Caco-2 (cell line): ENCODE measurements at regions not wholly inside any gene's neighbourhood (a gene's known extent, or its start where the extent isn't known, plus 50 kb on each side); places are given as distances from the start of the nearest gene placed in this dataset.

ENCODE experiments used
- BruUV-seq: library from RNA; stranded (reverse); fragments of 400-500 nt; replicated peaks from 2 replicates; lab custom pipeline; 2021; lab: Mats Ljungman, UMichigan
- CTCF ChIA-PET: fragments of 300-600 bp; sonication (Branson Sonifier 250); formaldehyde crosslinking; loops from one replicate; lab custom pipeline; 2022; ENCODE audit warnings: antibody characterized with exemption; lab: Charles Lee
- POLR2A ChIA-PET: fragments of 300-600 bp; sonication (Branson Sonifier 250); formaldehyde crosslinking; loops from one replicate; lab custom pipeline; 2022; ENCODE audit warnings: antibody characterized with exemption; lab: Charles Lee
- DNase-seq, 2 experiments: peaks; one replicate each; pipeline versions ENCODE4 v3.0.0 to v3.0.0-alpha.2; 2020 to 2022
- H3K27me3 ChIP-seq: replicated peaks from 2 replicates; pipeline ENCODE4 v1.6.0; 2011; ENCODE audit warnings: low read length; ENCODE audit not compliant: control insufficient read depth, insufficient read depth
- H3K36me3 ChIP-seq: 2 replicates; pipeline ENCODE4 v1.5.1; 2011; ENCODE audit warnings: low read length; ENCODE audit not compliant: control insufficient read depth, insufficient read depth
- H3K4me1 ChIP-seq: fragments of 250-450 bp; sonication (Bioruptor Pico); 2 replicates; pipeline ENCODE4 v1.5.1; 2020; ENCODE audit warnings: mild to moderate bottlenecking
- H3K4me3 ChIP-seq: 2 replicates; pipeline ENCODE4 v1.5.1; 2011; ENCODE audit warnings: low read depth, mild to moderate bottlenecking, control low read depth, low read length
- H3K9me3 ChIP-seq: fragments of 250-450 bp; sonication (Bioruptor Pico); 2 replicates; pipeline ENCODE4 v1.5.1; 2020; ENCODE audit warnings: mild to moderate bottlenecking, moderate library complexity
- H3K27ac Mint-ChIP-seq: one replicate; pipeline ENCODE4 v1.8.0; 2022; ENCODE audit warnings: mixed read lengths; ENCODE audit not compliant: unreplicated experiment
- H3K27me3 Mint-ChIP-seq: one replicate; pipeline ENCODE4 v1.8.0; 2022; ENCODE audit warnings: mixed read lengths; ENCODE audit not compliant: insufficient read depth, unreplicated experiment
- H3K36me3 Mint-ChIP-seq: one replicate; pipeline ENCODE4 v1.8.0; 2022; ENCODE audit warnings: mild to moderate bottlenecking, mixed read lengths; ENCODE audit not compliant: insufficient read depth, unreplicated experiment
- H3K4me1 Mint-ChIP-seq: one replicate; pipeline ENCODE4 v1.8.0; 2022; ENCODE audit warnings: low read depth, mixed read lengths; ENCODE audit not compliant: unreplicated experiment
- H3K4me3 Mint-ChIP-seq: one replicate; pipeline ENCODE4 v1.8.0; 2022; ENCODE audit warnings: mild to moderate bottlenecking, moderate library complexity, mixed read lengths; ENCODE audit not compliant: unreplicated experiment
- H3K9me3 Mint-ChIP-seq: one replicate; pipeline ENCODE4 v1.8.0; 2022; ENCODE audit warnings: mixed read lengths; ENCODE audit not compliant: unreplicated experiment
- intact Hi-C: fragments of 100-400 bp; cut with micrococcal nuclease; formaldehyde crosslinking; loops from one replicate; pipeline ENCODE4 v1.10.0; 2022; ENCODE audit not compliant: unreplicated experiment
- TF ChIP-seq, protein P1 (sequence below), 2 experiments: fragments of 200-600 bp in 1 of 2; IDR thresholded peaks; 1 replicate in 1 of 2; 2 replicates in 1 of 2; pipeline versions ENCODE4 v1.5.1 to v1.8.0; 2011 to 2022; ENCODE audit warnings: antibody characterized with exemption in 1 of 2, control low read depth in 1 of 2, inconsistent platforms in 1 of 2, low read depth in 1 of 2, low read length in 1 of 2, mild to moderate bottlenecking in 1 of 2, moderate library complexity in 1 of 2; ENCODE audit not compliant: insufficient read depth in 1 of 2, severe bottlenecking in 1 of 2, unreplicated experiment in 1 of 2

- peaks cover 6% of the 10 kb centered on the region for H3K27me3 Mint-ChIP-seq
- H3K36me3 Mint-ChIP-seq, result no peaks in the 10 kb centered on the region
Measured at GRCh38 chr5:15376803-15377202, 123.2 kb upstream of the FBXL7 start.

DNA sequence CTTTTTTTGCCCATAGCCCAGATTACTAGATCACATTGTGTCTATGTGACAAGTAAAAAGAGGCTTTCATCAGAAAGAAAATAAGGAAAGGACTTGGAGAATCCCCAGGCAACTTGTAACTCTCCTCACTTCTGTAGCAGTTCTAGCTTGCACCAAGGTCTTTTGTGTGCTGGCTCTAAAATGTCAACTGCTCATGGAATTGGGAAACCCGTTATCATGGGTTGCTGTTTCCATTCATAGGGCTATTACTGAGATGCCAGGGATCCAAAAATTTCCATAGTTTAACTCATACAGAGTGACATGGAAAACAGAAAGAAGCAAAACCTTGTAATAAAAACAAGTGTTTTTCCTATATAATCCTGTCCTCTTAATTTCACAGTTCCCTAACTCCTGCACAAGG lies 123.9 kb upstream of the FBXL7 start:
- ChIA-PET POLR2A (no interaction called here), CTCF (no interaction called here)
- Histone ChIP-seq H3K36me3 (no peaks in the 10 kb centered on the region), H3K27me3 (no peaks in the 10 kb centered on the region), H3K4me3 (no peak overlapping the region), H3K9me3 (no peaks in the 10 kb centered on the region), H3K4me1 (no peaks in the 10 kb centered on the region)
- no peak overlapping the region for H3K27ac Mint-ChIP-seq
- no peak overlapping the region for H3K4me3 Mint-ChIP-seq
- intact Hi-C loops, result no loop called here
- no peaks in the 10 kb centered on the region for H3K36me3 Mint-ChIP-seq
- H3K9me3 Mint-ChIP-seq, result no peaks in the 10 kb centered on the region
- H3K27me3 Mint-ChIP-seq, result peaks cover 6% of the 10 kb centered on the region
- no TSS peak for BruUV-seq
- H3K4me1 Mint-ChIP-seq, result no peaks in the 10 kb centered on the region
- TF ChIP-seq, protein P1, sequence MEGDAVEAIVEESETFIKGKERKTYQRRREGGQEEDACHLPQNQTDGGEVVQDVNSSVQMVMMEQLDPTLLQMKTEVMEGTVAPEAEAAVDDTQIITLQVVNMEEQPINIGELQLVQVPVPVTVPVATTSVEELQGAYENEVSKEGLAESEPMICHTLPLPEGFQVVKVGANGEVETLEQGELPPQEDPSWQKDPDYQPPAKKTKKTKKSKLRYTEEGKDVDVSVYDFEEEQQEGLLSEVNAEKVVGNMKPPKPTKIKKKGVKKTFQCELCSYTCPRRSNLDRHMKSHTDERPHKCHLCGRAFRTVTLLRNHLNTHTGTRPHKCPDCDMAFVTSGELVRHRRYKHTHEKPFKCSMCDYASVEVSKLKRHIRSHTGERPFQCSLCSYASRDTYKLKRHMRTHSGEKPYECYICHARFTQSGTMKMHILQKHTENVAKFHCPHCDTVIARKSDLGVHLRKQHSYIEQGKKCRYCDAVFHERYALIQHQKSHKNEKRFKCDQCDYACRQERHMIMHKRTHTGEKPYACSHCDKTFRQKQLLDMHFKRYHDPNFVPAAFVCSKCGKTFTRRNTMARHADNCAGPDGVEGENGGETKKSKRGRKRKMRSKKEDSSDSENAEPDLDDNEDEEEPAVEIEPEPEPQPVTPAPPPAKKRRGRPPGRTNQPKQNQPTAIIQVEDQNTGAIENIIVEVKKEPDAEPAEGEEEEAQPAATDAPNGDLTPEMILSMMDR (IDR thresholded peaks at IDR 0.05; ENCODE audit: insufficient read depth in 1 of 2, low read depth in 1 of 2, low read length in 1 of 2, severe bottlenecking in 1 of 2, unreplicated experiment in 1 of 2), result no peak
- no peak for DNase-seq

More at GRCh38 chr5:15376803-15377202, 123.2 kb upstream of the FBXL7 start:
- no peak overlapping the region for H3K4me3 ChIP-seq
- H3K9me3 ChIP-seq, result no peaks in the 10 kb centered on the region
- H3K27ac Mint-ChIP-seq, result no peak overlapping the region
- H3K36me3 ChIP-seq, result no peaks in the 10 kb centered on the region
- H3K9me3 Mint-ChIP-seq, result no peaks in the 10 kb centered on the region
- CTCF ChIA-PET, result no interaction called here
- H3K4me3 Mint-ChIP-seq, result no peak overlapping the region
- H3K4me1 ChIP-seq, result no peaks in the 10 kb centered on the region
- H3K27me3 ChIP-seq, result no peaks in the 10 kb centered on the region
- intact Hi-C loops, result no loop called here
- DNase-seq, result no peak
- no TSS peak for BruUV-seq
- TF ChIP-seq, protein P1 (IDR thresholded peaks at IDR 0.05; ENCODE audit: insufficient read depth in 1 of 2, low read depth in 1 of 2, low read length in 1 of 2, severe bottlenecking in 1 of 2, unreplicated experiment in 1 of 2), result no peak
- POLR2A ChIA-PET, result no interaction called here
- H3K4me1 Mint-ChIP-seq, result no peaks in the 10 kb centered on the region

- Mint-ChIP-seq H3K9me3 (no peaks in the 10 kb centered on the region), H3K4me1 (no peaks in the 10 kb centered on the region), H3K4me3 (no peak overlapping the region), H3K27me3 (peaks cover 6% of the 10 kb centered on the region), H3K36me3 (no peaks in the 10 kb centered on the region), H3K27ac (no peak overlapping the region)
- no TSS peak for BruUV-seq
- no peak for DNase-seq
- intact Hi-C loops, result no loop called here
- no peaks in the 10 kb centered on the region for H3K4me1 ChIP-seq
- no peak overlapping the region for H3K4me3 ChIP-seq
- no peaks in the 10 kb centered on the region for H3K36me3 ChIP-seq
- no peaks in the 10 kb centered on the region for H3K9me3 ChIP-seq
- TF ChIP-seq, protein P1 (IDR thresholded peaks at IDR 0.05; ENCODE audit: insufficient read depth in 1 of 2, low read depth in 1 of 2, low read length in 1 of 2, severe bottlenecking in 1 of 2, unreplicated experiment in 1 of 2), result no peak
- POLR2A ChIA-PET, result no interaction called here
- no peaks in the 10 kb centered on the region for H3K27me3 ChIP-seq
- CTCF ChIA-PET, result no interaction called here
Measured at GRCh38 chr5:15375559-15375958, 124.4 kb upstream of the FBXL7 start.
